ENCODE measurements at regions not wholly inside any gene's neighbourhood (a gene's known extent, or its start where the extent isn't known, plus 50 kb on each side); places are given as distances from the start of the nearest gene placed in this dataset.

GRCh38 chr2:104745846-104746245, 108.1 kb upstream of the POU3F3 start:
- no peak for TF ChIP-seq REST (IDR thresholded peaks at IDR 0.05; ENCODE audit: insufficient replicate concordance, low read depth)
- no peak for TF ChIP-seq POLR2AphosphoS5 (IDR thresholded peaks at IDR 0.05; ENCODE audit: low read depth)
- TF ChIP-seq SPI1 (IDR thresholded peaks at IDR 0.05; ENCODE audit: borderline replicate concordance, low read depth): no peak
- TF ChIP-seq GABPA (IDR thresholded peaks at IDR 0.05; ENCODE audit: low read depth): no peak
- no peak for TF ChIP-seq CTCF (IDR thresholded peaks at IDR 0.05; ENCODE audit: insufficient read depth, low read length)
- no peaks in the 10 kb centered on the region for H3K27me3 ChIP-seq (ENCODE audit: insufficient read depth, poor library complexity, severe bottlenecking)
- no peak overlapping the region for H3K27ac ChIP-seq (replicated peaks)
- no peak overlapping the region for H3K4me3 ChIP-seq (replicated peaks; ENCODE audit: insufficient read depth, low read length)
- DNase-seq (ENCODE audit: low read depth in 1 of 2, low spot score in 1 of 2): no peak

GRCh38 chr2:104746299-104746698, 107.6 kb upstream of the POU3F3 start:
- DNase-seq (ENCODE audit: low read depth in 1 of 2, low spot score in 1 of 2): no peak
- no peak overlapping the region for H3K27ac ChIP-seq (replicated peaks)
- TF ChIP-seq SPI1 (IDR thresholded peaks at IDR 0.05; ENCODE audit: borderline replicate concordance, low read depth) (no peak), GABPA (IDR thresholded peaks at IDR 0.05; ENCODE audit: low read depth) (no peak), CTCF (IDR thresholded peaks at IDR 0.05; ENCODE audit: insufficient read depth, low read length) (no peak)
- no peaks in the 10 kb centered on the region for H3K27me3 ChIP-seq (ENCODE audit: insufficient read depth, poor library complexity, severe bottlenecking)
- no peak overlapping the region for H3K4me3 ChIP-seq (replicated peaks; ENCODE audit: insufficient read depth, low read length)

- TF ChIP-seq GABPA (IDR thresholded peaks at IDR 0.05; ENCODE audit: low read depth) (no peak), SPI1 (IDR thresholded peaks at IDR 0.05; ENCODE audit: borderline replicate concordance, low read depth) (no peak), CTCF (IDR thresholded peaks at IDR 0.05; ENCODE audit: insufficient read depth, low read length) (no peak), POLR2AphosphoS5 (IDR thresholded peaks at IDR 0.05; ENCODE audit: low read depth) (no peak)
- H3K27me3 ChIP-seq (ENCODE audit: insufficient read depth, poor library complexity, severe bottlenecking): no peaks in the 10 kb centered on the region
- no peak overlapping the region for H3K4me3 ChIP-seq (replicated peaks; ENCODE audit: insufficient read depth, low read length)
- no peak overlapping the region for H3K27ac ChIP-seq (replicated peaks)
- no peak for DNase-seq (ENCODE audit: low read depth in 1 of 2, low spot score in 1 of 2)
Measured at GRCh38 chr2:104746858-104747257, 107.1 kb upstream of the POU3F3 start.

GRCh38 chr2:104749856-104750460, 104.0 kb upstream of the POU3F3 start:
- no peaks in the 10 kb centered on the region for H3K27me3 ChIP-seq (ENCODE audit: insufficient read depth, poor library complexity, severe bottlenecking)
- no peak for DNase-seq (ENCODE audit: low read depth in 1 of 2, low spot score in 1 of 2)

More at GRCh38 chr2:104749856-104750460, 104.0 kb upstream of the POU3F3 start:
- no peak overlapping the region for H3K4me3 ChIP-seq (replicated peaks; ENCODE audit: insufficient read depth, low read length)
- TF ChIP-seq REST (IDR thresholded peaks at IDR 0.05; ENCODE audit: insufficient replicate concordance, low read depth) (no peak), CTCF (IDR thresholded peaks at IDR 0.05; ENCODE audit: insufficient read depth, low read length) (no peak), SPI1 (IDR thresholded peaks at IDR 0.05; ENCODE audit: borderline replicate concordance, low read depth) (no peak), POLR2AphosphoS5 (IDR thresholded peaks at IDR 0.05; ENCODE audit: low read depth) (no peak), GABPA (IDR thresholded peaks at IDR 0.05; ENCODE audit: low read depth) (no peak)
- no peak overlapping the region for H3K27ac ChIP-seq (replicated peaks)

All from HL-60 (cell line).